GM12873 (cell line): ENCODE measurements at regions not wholly inside any gene's neighbourhood (a gene's known extent, or its start where the extent isn't known, plus 50 kb on each side); places are given as distances from the start of the nearest gene placed in this dataset.

Source experiments
- TF ChIP-seq, protein P1 (sequence below): IDR thresholded peaks from 2 replicates; pipeline ENCODE4 v1.5.1; 2012; ENCODE audit warnings: low read depth, mild to moderate bottlenecking, moderate library complexity, low read length, control low read depth; ENCODE audit not compliant: insufficient read depth; ENCODE audit errors: missing control alignments

DNA sequence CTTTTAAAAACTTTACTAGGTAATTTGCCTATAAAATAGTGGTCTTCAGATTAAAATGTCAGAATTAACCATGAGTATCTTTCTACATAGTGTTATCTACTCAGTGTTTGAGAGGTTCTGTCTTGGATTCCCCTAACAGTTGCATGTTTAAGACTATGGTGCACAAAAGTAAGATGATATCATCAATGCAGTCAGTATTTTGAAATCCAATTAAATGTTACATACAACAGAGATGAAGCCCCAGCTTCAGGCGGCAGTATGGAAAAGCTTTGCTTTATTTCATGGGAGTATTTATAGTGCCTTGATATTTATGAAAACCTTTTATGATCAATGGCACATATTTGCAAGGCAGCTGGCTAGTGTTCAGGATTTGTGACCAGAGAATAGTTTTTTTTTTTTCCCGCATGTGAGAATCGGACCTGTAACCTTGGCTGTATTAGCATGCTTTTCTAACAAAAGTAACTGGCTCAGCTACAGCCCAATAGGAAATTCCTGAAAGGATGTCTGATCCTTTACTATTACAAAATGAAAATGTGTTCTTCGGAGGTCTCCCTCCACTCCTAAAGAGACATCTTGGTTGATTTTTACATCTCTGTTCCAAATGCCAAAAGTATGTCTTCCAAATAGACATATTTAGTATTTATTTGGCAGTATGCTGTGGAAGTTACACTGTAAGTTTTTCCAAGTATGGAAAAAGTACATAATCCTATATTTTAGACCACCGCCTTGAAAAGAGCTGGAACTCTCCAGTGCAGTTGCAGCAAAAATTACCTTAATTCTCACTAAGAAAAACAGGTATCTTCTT lies 319.3 kb upstream of the UBE2E3 start:
- TF ChIP-seq, protein P1, sequence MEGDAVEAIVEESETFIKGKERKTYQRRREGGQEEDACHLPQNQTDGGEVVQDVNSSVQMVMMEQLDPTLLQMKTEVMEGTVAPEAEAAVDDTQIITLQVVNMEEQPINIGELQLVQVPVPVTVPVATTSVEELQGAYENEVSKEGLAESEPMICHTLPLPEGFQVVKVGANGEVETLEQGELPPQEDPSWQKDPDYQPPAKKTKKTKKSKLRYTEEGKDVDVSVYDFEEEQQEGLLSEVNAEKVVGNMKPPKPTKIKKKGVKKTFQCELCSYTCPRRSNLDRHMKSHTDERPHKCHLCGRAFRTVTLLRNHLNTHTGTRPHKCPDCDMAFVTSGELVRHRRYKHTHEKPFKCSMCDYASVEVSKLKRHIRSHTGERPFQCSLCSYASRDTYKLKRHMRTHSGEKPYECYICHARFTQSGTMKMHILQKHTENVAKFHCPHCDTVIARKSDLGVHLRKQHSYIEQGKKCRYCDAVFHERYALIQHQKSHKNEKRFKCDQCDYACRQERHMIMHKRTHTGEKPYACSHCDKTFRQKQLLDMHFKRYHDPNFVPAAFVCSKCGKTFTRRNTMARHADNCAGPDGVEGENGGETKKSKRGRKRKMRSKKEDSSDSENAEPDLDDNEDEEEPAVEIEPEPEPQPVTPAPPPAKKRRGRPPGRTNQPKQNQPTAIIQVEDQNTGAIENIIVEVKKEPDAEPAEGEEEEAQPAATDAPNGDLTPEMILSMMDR, result no peak

DNA sequence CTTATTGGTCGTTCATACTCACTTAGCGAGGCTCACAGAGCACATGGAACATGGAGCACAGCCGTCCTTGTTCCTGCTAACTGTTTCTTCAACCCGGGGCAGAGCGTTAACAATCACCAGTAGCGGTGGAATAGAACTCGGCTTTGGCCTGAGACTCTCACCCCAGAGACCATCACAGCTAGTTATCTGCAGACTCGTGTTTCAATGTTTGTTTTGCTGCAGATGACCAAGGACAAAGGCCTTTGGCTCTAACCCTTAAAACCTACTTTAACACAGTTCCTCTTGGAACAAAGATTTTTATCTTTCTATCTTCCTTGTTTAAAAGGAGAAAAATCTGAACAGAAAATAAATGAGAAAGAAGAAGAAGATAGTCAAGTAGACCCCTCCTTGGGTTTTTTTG lies 320.2 kb upstream of the UBE2E3 start:
- TF ChIP-seq, protein P1, result no peak

DNA sequence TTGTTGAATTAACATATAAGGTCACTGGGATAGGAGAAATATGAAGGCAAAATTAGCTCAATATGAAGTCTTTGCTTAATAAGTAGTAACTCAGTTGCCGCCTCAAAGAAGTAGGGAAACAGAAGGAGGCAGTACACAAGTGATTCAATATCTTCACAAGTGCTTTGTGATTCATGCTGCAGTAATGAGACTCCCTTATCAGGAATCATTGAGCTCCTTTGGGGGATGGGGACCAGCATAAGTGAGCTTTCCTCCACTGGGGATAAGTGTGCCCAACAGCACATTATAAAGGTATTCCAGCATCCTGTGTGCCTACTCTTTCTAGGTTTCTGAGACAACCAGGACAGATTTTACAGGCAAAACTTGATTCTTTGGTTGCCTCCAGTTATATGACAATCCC lies 323.4 kb upstream of the UBE2E3 start:
- TF ChIP-seq, protein P1, result no peak

DNA sequence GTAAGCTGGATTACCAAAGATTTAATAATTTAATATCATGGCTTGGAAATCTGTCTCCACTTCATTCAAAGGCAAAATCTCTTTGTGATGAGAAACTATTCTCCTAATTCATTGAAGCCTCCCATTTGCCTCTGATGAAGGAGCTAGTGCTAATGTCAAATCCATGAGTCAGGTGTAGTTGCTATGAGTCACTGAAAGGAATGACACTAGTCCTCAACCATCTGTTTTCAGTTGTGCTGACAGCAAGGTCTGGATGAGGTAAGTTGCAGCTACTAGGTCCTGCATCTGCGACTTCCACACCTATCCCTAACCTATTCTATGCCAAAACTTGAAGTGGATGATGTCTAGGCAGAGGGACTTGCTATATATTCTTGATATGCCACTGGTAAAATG lies 324.0 kb upstream of the UBE2E3 start:
- TF ChIP-seq, protein P1, result no peak

DNA sequence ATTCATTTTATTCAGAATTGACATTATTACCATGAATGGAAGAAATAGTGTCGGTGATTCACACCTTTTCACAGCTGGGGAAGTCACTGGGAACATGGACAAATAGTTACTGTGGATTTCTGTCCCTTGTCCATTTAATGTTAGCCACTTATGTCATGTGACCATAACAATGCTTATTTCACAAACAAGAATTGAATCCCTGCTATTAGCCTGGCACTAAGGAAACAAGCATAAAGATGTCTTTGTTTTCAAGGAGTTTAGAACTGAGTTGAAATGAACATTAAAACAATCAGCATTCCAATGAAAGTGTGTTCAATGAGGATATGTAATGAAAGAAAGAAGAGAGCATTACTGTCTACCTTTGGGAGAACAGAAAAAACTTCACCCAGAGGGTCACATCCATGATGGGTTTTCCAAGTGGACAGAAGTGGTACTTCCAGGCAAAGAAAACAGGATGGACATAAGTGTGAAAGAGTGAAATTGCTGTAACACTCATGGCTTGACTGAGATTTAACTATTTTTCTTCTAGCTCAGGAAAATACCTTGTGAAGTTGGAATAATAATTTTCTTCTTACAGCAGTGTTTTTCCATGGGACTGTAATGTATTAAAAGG lies 324.5 kb upstream of the UBE2E3 start:
- TF ChIP-seq, protein P1, result no peak

DNA sequence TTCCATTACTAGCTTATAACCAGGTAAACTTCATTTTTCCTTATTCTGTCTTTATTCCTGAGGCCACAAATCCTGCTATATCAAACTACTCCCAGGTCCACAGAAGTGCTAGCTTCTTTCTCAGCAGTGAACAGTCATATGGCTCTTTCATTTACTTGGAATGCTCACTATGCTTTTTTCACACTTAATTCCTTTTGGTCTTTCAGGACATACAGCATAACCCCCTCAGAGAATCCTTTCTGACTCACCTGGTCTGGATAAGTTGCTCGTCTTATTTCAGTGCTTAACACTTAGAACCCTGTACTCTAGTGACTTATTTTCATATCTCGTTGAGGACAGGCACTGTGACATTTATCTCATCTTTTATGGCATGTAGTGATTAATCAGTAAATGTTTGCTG lies 325.0 kb upstream of the UBE2E3 start:
- TF ChIP-seq, protein P1, result no peak

DNA sequence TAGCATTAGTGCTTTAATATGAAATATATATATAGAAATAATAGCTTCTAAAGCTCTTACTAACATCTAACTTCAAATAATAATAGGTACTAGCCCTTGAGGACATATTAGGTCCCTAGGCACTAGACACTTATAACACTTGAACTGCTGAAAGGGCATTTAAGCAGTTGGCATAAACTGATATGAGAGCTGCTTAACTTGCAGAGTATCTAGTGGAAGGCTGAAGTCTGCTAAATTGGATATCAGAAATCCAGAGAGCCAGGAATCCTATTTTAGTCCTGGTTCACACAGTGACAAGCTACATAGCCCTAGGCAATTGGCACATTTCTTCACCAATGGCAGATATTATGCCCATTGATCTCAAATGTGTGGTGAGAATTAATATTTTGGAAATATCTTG lies 326.9 kb upstream of the UBE2E3 start:
- TF ChIP-seq, protein P1, result no peak
